ENCODE measurements at regions not wholly inside any gene's neighbourhood (a gene's known extent, or its start where the extent isn't known, plus 50 kb on each side); places are given as distances from the start of the nearest gene placed in this dataset.

DNA sequence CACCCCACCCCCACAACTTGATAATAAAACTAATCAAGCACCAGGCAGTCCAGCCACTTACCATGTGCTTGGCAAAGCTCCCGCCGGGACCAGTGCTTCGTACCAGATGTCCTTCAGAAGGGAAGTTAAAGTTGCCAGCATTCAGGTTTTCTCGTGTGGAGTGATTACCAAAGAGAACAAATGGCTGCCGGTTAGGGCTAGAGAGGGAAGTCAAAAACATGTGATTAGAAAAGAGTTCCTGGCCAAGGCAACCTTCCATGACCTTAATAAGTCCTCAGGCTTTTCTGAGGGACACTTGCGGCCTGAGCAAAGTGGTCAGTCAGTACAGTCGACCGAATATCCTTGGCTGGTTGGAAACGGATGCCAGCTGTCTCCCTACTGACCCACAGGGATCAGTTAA is 67.0 kb downstream of the DNAAF9 start:
- intact Hi-C loops (cut with DNase I; ENCODE audit: low total_unique reads), result no loop called here
- TF ChIP-seq, protein P1, sequence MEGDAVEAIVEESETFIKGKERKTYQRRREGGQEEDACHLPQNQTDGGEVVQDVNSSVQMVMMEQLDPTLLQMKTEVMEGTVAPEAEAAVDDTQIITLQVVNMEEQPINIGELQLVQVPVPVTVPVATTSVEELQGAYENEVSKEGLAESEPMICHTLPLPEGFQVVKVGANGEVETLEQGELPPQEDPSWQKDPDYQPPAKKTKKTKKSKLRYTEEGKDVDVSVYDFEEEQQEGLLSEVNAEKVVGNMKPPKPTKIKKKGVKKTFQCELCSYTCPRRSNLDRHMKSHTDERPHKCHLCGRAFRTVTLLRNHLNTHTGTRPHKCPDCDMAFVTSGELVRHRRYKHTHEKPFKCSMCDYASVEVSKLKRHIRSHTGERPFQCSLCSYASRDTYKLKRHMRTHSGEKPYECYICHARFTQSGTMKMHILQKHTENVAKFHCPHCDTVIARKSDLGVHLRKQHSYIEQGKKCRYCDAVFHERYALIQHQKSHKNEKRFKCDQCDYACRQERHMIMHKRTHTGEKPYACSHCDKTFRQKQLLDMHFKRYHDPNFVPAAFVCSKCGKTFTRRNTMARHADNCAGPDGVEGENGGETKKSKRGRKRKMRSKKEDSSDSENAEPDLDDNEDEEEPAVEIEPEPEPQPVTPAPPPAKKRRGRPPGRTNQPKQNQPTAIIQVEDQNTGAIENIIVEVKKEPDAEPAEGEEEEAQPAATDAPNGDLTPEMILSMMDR (IDR thresholded peaks at IDR 0.05), result no peak
- peak; percentile 46 to 89 for DNase-seq (ENCODE audit: low spot score in 2 of 2)
- H3K4me3 ChIP-seq (ENCODE audit: low read depth, poor library complexity, severe bottlenecking), result no peak overlapping the region
- WGBS, 2 donors, result 52 to 67% methylated on average over 9 of the region's 9 CpGs

DNA sequence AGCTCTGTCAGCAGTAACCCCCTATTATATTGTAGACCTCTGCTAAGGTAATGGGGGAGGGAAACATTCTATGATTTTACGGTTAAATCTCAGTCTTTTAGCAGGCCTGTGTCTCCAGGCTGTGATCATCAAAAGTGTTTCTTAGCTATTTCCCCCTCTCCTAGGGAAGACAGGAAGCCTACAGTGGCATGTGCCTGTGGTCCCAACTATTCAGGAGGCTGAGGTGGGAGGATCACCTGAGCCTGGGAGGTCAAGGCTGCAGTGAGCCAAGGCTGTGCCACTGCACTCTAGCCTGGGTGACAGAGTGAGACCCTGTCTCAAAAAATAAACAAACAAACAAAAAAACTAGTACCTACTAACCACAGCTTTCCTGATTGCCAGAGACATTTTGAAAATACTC is 67.9 kb downstream of the DNAAF9 start:
- WGBS, 2 donors, result 100% methylated on average over 1 of the region's 1 CpG
- no peak for TF ChIP-seq POLR2A (IDR thresholded peaks at IDR 0.05)
- TF ChIP-seq, protein P1 (IDR thresholded peaks at IDR 0.05), result no peak
- H3K4me3 ChIP-seq (ENCODE audit: low read depth, poor library complexity, severe bottlenecking), result no peak overlapping the region

DNA sequence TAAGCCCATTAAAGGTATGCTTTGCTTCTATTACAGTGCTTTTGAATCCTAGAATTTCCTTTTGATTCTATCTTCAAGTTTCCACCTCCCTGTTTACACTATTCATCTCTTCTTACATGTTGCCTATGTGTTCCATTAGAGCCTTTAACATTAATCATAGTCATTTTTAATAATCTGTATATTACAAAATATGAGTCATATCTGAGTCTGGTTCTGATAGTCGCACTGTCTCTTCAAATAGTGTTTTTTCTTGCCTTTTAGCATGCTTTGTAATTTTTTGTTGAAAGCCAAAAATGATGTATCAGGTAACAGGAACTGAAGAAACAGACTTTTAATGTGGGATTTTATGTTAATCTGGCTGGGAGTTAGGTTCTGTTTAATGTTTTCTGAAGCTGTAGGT is 68.4 kb downstream of the DNAAF9 start:
- no peak overlapping the region for H3K4me3 ChIP-seq (ENCODE audit: low read depth, poor library complexity, severe bottlenecking)
- no peak for DNase-seq (ENCODE audit: low spot score in 2 of 2)
- 91 to 93% methylated on average over 1 of the region's 1 CpG for WGBS, 2 donors
- intact Hi-C loops (cut with DNase I; ENCODE audit: low total_unique reads), result no loop called here
- TF ChIP-seq, protein P1 (IDR thresholded peaks at IDR 0.05), result no peak
- TF ChIP-seq POLR2A (IDR thresholded peaks at IDR 0.05), result no peak

More for the DNA sequence above, 67.9 kb downstream of the DNAAF9 start:
- no peak for DNase-seq (ENCODE audit: low spot score in 2 of 2)
- intact Hi-C loops (cut with DNase I; ENCODE audit: low total_unique reads), result no loop called here

DNA sequence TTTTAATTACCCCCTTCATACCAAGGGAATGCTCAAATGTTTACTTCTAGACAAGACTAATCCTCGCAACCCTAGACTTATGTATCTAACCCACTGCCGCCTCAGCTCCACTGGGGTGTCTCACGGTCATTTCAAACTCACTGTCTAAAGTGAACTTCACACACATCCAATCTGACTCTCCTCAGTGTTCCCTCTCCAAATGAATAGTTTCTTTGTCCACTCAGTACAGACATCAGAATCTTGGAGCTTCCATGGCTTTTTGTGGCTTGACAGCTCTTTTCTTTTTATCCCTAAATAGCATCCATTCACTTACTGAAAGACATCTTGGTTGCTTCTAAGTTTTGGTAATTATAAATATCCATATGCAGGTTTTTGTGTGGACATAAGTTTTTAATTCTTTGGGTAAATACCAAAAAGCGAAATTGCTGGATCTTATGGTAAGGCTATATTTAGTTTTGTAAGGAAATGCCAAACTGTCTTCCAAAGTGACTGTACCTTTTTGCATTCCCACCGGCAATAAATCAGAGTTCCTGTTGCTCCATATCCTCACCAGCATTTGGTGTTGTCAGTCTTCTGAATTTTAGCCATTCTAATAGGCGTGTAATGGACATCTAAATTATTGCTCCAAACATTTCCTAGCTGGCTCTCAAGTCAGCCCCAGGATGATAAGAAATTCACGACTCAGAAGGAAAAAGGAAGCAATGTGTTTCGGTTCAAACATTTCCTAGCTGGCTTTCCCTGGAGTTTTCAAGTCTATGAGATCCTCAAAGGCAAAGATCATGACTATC is 73.1 kb downstream of the DNAAF9 start:
- 89 to 92% methylated on average over 8 of the region's 8 CpGs for whole genome bisulfite sequencing, 2 donors
- TF ChIP-seq POLR2A (IDR thresholded peaks at IDR 0.05), result no peak
- TF ChIP-seq, protein P1 (IDR thresholded peaks at IDR 0.05), result no peak
- DNase-seq (ENCODE audit: low spot score in 2 of 2), result no peak
- intact Hi-C loops (cut with DNase I; ENCODE audit: low total_unique reads), result no loop called here
- H3K4me3 ChIP-seq (ENCODE audit: low read depth, poor library complexity, severe bottlenecking), result no peak overlapping the region

DNA sequence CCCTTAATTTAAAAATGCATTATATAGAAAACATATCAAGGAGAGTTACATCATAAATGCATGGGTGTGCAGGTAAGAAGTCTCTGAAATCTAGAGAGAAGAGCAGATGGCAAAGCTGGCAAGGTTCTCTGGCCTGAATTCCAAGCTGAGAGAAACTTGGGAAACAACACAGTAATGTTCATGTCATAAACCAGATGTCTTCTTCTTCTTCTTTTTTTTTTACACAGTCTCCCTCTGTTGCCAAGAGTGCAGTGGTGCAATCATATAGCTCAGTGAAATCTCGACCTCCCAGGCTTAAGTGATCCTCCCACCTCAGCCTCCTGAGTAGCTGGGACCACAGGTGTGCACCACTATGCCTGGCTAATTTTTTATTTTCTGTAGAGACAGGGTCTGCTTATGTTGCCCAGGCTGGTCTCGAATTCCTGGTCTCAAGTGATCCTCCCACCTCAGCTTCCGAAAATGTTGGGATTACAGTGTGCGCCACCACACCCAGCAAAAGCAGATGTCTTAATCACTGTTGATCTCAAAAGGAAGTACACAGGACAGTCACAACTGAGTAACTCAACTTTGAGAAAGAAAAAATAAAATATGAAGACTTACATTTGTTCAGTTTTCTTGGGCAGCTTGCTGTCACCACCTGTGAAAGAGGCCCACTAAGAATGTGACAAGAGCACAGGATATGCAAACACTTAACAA is 77.3 kb downstream of the DNAAF9 start:
- intact Hi-C loops (cut with DNase I; ENCODE audit: low total_unique reads), result no loop called here
- WGBS, 2 donors, result 64 to 69% methylated on average over 4 of the region's 4 CpGs

More for the DNA sequence above, 77.3 kb downstream of the DNAAF9 start:
- no peak overlapping the region for H3K4me3 ChIP-seq (ENCODE audit: low read depth, poor library complexity, severe bottlenecking)
- TF ChIP-seq POLR2A (IDR thresholded peaks at IDR 0.05), result no peak
- TF ChIP-seq, protein P1 (IDR thresholded peaks at IDR 0.05), result no peak
- DNase-seq (ENCODE audit: low spot score in 2 of 2), result no peak
